GM21619 (cell line): ENCODE measurements at regions not wholly inside any gene's neighbourhood (a gene's known extent, or its start where the extent isn't known, plus 50 kb on each side); places are given as distances from the start of the nearest gene placed in this dataset.

Experiments used
- ATAC-seq: cut with Tn5 transposase; IDR thresholded peaks from one replicate; pipeline ENCODE4 v1.9.1; 2021; ENCODE audit not compliant: unreplicated experiment

GRCh38 chr6:40340957-40341356 is 246.2 kb downstream of the LRFN2 start:
- no peak for ATAC-seq

DNA sequence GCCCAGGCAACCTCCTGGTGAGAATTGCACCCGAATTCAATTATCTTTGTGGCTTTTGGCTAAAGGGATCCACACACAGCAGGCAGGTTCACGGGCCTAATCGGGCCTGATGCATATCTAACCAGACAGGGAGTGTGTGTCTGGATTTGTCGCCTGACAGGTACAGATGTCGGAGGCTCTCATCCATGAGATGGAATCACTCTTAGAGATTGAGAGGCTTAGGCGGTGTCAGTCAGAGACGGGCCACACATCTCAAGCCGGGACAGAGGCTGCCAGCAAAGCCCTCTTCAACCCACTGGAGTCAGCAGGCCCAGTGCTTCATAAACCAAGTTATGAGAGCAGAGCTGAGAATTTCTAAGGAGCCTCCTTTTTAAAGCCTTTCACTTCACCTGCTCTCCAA is 247.0 kb downstream of the LRFN2 start:
- ATAC-seq, result no peak

- ATAC-seq, result no peak
Measured at GRCh38 chr6:40338306-40338705, 248.9 kb downstream of the LRFN2 start.

- no peak for ATAC-seq
Measured at GRCh38 chr6:40336940-40337760, 250.0 kb downstream of the LRFN2 start.

GRCh38 chr6:40336296-40336695 is 250.9 kb downstream of the LRFN2 start:
- ATAC-seq, result no peak

DNA sequence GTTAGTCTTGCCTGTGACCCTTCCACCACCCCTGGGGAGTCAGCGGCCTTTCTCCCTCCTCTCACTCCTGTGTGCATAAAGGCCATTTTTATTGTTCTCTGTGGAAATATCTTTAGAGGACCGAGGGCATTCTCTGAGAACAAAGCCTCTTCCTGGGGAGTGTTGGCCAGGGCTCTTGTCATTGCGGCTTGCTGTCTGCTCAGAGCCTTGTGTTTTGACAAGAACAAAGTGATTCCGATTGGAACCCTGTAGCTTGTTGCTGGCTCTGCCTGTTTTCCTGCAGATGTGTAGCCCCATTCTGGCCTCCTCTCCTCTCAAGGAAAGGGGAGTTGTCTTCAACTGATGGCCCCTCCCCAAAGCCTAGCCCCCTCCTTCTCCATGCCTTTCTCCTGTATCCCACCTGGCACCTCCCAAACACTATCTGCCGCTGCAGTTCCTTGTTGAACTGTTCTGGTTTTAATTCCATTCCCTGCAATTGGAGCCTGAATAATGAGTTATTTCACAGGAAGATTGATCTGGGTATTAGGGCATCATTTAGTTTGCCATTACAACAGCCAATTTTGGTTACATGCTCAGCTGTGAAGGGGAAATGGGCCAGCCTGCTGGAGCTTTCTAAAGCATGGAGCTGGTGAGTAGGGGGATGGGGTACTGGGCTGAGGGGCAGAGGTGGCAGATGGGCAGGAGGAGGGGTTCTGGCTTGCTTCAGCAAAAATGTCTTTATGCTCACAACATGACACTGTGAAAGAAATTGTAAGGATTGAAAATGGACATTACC is 252.5 kb downstream of the LRFN2 start:
- no peak for ATAC-seq

GRCh38 chr6:40331545-40331944 is 255.6 kb downstream of the LRFN2 start:
- no peak for ATAC-seq

GRCh38 chr6:40330301-40330721 is 256.9 kb downstream of the LRFN2 start:
- no peak for ATAC-seq

GRCh38 chr6:40328986-40329545 is 258.1 kb downstream of the LRFN2 start:
- no peak for ATAC-seq

DNA sequence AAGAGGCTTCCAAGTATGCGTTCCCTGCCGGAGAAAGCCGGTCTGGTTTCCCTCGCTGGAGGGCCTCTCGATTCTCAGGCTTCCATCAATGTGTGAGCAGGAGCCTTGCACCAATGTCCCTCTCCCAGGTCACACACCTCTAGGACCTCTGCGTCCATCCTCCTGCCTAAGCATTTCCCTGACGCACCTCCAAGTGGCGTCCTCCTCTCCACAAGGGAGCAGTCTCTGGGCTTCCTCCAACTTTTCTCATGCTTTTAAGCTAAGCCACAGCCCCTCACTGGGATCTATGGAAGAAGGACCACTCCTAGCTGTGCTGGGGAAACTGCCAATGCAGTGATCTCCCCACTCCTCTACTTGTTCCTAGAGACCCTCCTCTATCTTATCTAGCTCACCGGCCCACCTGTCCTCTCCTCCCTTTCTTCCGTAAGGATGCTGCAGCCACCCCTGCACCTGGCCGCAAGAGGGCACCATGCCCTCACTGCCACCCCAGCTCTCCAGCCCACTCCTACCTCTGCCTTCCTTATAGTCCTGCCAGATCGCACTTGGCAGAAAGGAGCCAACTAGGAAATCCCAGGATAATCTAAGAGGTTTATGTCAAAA is 258.7 kb downstream of the LRFN2 start:
- ATAC-seq, result no peak

- no peak for ATAC-seq
Measured at GRCh38 chr6:40326714-40327421, 260.3 kb downstream of the LRFN2 start.

GRCh38 chr6:40325791-40326190 is 261.4 kb downstream of the LRFN2 start:
- no peak for ATAC-seq

DNA sequence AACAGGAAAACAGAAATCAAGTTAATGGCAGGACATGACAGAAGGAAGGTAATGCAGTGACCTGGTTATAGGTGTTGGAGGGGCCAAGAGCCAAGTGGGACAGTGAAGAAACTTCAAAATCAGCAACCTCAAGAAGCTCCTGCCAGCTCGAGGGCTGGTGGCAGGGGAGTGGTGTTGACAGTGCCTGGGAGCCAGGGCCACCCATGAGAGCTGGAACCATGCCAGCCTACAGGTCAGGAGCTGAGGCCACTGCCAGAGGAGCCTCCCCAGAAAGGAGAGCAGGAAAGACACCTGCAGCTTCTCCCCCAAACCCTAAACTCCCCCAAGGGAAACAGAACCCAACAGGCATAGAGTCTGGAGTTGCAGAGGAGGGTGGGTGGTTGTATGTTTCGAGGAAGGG is 262.1 kb downstream of the LRFN2 start:
- no peak for ATAC-seq

- ATAC-seq, result no peak
Measured at GRCh38 chr6:40323881-40324634, 263.1 kb downstream of the LRFN2 start.

GRCh38 chr6:40322336-40322735 is 264.8 kb downstream of the LRFN2 start:
- no peak for ATAC-seq

- ATAC-seq, result no peak
Measured at GRCh38 chr6:40321616-40322015, 265.5 kb downstream of the LRFN2 start.

DNA sequence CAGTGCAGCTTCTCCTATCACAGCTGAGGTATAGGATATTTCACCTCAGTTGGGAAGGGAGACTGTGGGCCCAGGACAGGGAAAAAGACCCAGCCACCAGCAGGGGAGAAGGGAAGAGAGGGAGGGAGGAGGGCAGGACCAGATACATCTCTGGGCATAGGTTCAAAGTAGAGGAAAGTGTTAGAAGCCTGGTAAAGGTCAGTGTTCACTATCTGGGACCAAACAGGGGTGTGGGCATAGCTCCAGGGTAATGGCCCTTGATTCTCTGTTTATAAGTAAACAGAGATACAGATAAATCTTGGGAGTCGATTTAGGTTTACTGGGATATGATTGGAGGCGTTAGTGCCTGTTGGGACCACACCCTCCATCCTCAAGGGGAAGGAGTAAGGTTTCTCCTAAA is 266.2 kb downstream of the LRFN2 start:
- no peak for ATAC-seq

DNA sequence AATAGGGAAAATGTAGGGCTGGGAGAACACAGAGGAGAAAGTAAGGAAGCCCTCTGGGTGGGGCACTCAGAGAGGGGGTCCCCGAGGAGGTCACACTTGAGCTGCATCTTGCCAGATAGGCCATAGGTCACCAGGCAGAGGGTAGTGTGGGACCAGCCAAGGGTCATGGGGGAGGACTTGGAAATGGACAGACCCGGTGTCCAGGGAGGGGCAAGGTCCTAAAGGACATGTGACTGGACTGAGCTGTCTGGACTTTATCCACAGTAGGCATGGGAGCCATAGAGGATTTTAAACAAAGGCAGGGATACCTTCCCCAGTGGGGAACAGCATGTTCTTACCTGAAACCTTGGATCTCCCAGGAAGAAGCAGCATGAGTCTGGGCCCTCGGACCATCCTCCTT is 266.7 kb downstream of the LRFN2 start:
- no peak for ATAC-seq

DNA sequence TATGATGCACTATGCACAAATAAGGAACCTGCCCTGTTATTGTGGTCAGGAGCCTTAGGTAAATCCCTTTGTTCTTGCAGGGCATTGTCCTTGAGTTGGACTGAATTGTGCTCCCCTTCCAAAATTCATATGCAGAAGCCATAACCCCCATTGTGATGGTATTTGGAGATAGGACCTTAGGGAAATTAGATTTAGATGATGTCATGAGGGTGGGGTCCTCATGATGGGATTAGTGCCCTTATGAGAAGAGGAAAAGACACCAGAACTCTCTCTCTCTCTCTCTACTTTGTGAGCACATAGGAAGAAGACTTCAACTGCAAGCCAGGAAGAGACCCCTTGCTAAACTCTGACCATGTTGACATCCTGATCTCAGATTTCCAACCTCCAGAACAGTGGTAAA is 268.0 kb downstream of the LRFN2 start:
- ATAC-seq, result no peak

GRCh38 chr6:40315060-40315459 is 272.1 kb downstream of the LRFN2 start:
- no peak for ATAC-seq
